CD4-positive, alpha-beta memory T cell (primary cell): ENCODE measurements at regions not wholly inside any gene's neighbourhood (a gene's known extent, or its start where the extent isn't known, plus 50 kb on each side); places are given as distances from the start of the nearest gene placed in this dataset.

ENCODE experiments used
- CTCF ChIA-PET: fragments of 350-600 bp; sonication (Branson Sonifier 250); formaldehyde crosslinking; loops from one replicate; lab custom pipeline; 2021; ENCODE audit warnings: inconsistent platforms; ENCODE audit not compliant: partially characterized antibody; lab: Charles Lee
- POLR2A ChIA-PET: fragments of 350-600 bp; sonication (Branson Sonifier 250); formaldehyde crosslinking; loops from one replicate; lab custom pipeline; 2021; ENCODE audit not compliant: partially characterized antibody; lab: Charles Lee
- DNase-seq, 5 donors: peaks; one replicate each; pipeline versions ENCODE4 v3.0.0 to v3.0.0-alpha.2; 2020 to 2022; ENCODE audit warnings: mixed read lengths in 1 of 5
- H3K27ac ChIP-seq: one replicate; pipeline ENCODE4 v1.7.0; 2013; ENCODE audit warnings: low read depth, low read length
- H3K27me3 ChIP-seq: 2 replicates; pipeline ENCODE4 v1.7.0; 2013; ENCODE audit warnings: mild to moderate bottlenecking, low read length, moderate library complexity; ENCODE audit not compliant: insufficient read depth
- H3K36me3 ChIP-seq: 2 replicates; pipeline ENCODE4 v1.7.0; 2013; ENCODE audit warnings: mild to moderate bottlenecking, low read length, moderate library complexity; ENCODE audit not compliant: insufficient read depth
- H3K4me1 ChIP-seq: 2 replicates; pipeline ENCODE4 v1.7.0; 2013; ENCODE audit warnings: mild to moderate bottlenecking, low read length, moderate library complexity; ENCODE audit not compliant: insufficient read depth
- H3K4me3 ChIP-seq, 2 donors: one replicate each; pipeline ENCODE4 v1.7.0; 2013; ENCODE audit warnings: low read length in 2 of 2, mild to moderate bottlenecking in 1 of 2
- H3K9me3 ChIP-seq, 2 donors: one replicate each; pipeline ENCODE4 v1.7.0; 2013; ENCODE audit warnings: low read length in 2 of 2, control low read depth in 1 of 2; ENCODE audit not compliant: control insufficient read depth in 1 of 2
- H3K27ac Mint-ChIP-seq, 7 donors: one replicate each; pipeline ENCODE4 v1.8.0; 2020 to 2021; ENCODE audit warnings: mixed read lengths in 7 of 7, mild to moderate bottlenecking in 6 of 7, inconsistent platforms in 3 of 7, moderate library complexity in 3 of 7
- H3K27me3 Mint-ChIP-seq, 2 donors: one replicate each; pipeline ENCODE4 v1.8.0; 2020 to 2021; ENCODE audit warnings: mixed read lengths in 2 of 2
- H3K36me3 Mint-ChIP-seq, 2 donors: one replicate each; pipeline ENCODE4 v1.8.0; 2020 to 2021; ENCODE audit warnings: mixed read lengths in 2 of 2, inconsistent platforms in 1 of 2, mild to moderate bottlenecking in 1 of 2
- H3K4me1 Mint-ChIP-seq, 4 donors: one replicate each; pipeline ENCODE4 v1.8.0; 2020 to 2021; ENCODE audit warnings: mixed read lengths in 4 of 4, mild to moderate bottlenecking in 1 of 4
- H3K4me3 Mint-ChIP-seq, 8 donors: one replicate each; pipeline ENCODE4 v1.8.0; 2020 to 2021; ENCODE audit warnings: mixed read lengths in 8 of 8, mild to moderate bottlenecking in 7 of 8, moderate library complexity in 6 of 8, inconsistent platforms in 3 of 8
- H3K9me3 Mint-ChIP-seq, 8 donors: one replicate each; pipeline ENCODE4 v1.8.0; 2020 to 2021; ENCODE audit warnings: mixed read lengths in 8 of 8, mild to moderate bottlenecking in 5 of 8, inconsistent platforms in 3 of 8, moderate library complexity in 1 of 8
- intact Hi-C: fragments of 100-400 bp; cut with micrococcal nuclease; formaldehyde crosslinking; loops from one replicate; pipeline ENCODE4 v1.15.1; 2023

DNA sequence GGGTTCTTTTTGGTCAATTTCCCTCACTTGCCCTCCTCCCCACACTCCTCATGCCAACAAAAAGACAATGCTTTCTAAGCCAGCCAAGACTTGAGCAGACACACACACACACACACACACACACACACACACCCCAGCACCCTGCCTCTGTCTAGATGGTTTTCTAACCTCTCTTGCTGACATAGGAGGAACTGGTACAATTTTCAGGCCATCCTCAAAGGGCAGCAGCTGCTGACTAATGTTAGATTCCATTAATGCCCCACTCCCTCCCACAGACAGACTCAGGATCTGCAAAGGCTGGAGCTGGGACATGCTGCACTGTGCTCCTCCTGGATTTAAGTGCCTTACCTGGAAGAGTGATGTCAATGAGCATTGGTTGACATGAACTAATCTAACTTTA lies 438.4 kb downstream of the OCA2 start:
- intact Hi-C loops = loop anchor here (10.0 kb wide), 1 partner anchor 56 kb away; no protein-coding TSS in a partner anchor
- no peaks in the 10 kb centered on the region for H3K27me3 Mint-ChIP-seq
- no peak overlapping the region for H3K27ac Mint-ChIP-seq
- POLR2A ChIA-PET = no interaction called here
- Histone ChIP-seq H3K4me1 (no peaks in the 10 kb centered on the region), H3K9me3 (no peaks in the 10 kb centered on the region), H3K4me3 (no peak overlapping the region), H3K27ac (no peak overlapping the region), H3K27me3 (no peaks in the 10 kb centered on the region), H3K36me3 (no peaks in the 10 kb centered on the region)
- peaks cover 0 to 13% (median 0%) of the 10 kb centered on the region in 8 donors for H3K9me3 Mint-ChIP-seq
- no peak for DNase-seq
- H3K4me3 Mint-ChIP-seq = no peak overlapping the region
- no peaks in the 10 kb centered on the region for H3K4me1 Mint-ChIP-seq
- no peaks in the 10 kb centered on the region for H3K36me3 Mint-ChIP-seq
- CTCF ChIA-PET = no interaction called here

DNA sequence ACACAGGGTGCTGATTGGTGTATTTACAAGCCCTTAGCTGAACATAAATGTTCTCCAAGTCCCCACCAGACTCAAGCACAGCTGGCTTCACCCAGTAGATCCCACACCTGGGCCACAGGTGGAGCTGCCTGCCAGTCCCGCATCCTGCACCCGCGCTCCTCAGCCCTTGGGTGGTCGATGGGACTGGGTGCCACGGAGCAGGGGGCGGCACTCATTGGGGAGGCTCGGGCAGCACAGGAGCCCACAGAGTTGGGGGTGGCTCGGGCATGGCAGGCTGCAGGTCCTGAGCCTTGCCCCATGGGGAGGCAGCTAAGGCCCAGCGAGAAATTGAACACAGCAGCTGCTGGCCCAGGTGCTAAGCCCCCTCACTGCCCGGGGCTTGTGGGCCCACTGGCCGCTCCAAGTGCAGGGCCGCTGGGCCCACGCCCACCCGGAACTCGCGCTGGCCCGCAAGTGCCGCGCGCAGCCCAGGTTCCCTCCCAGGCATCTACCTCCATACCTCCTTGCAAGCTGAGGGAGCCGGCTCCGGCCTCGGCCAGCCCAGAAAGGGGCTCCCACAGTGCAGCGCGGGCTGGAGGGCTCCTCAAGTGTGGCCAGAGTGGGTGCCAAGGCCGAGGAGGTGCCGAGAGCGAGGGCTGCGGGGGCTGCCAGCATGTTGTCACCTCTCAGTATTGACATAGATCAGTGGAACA lies 442.7 kb downstream of the OCA2 start:
- DNase-seq = no peak
- H3K27me3 Mint-ChIP-seq = no peaks in the 10 kb centered on the region
- no peaks in the 10 kb centered on the region for H3K4me1 ChIP-seq
- H3K4me3 ChIP-seq = no peak overlapping the region
- no peaks in the 10 kb centered on the region for H3K27me3 ChIP-seq
- intact Hi-C loops = no loop called here
- CTCF ChIA-PET = no interaction called here
- no peaks in the 10 kb centered on the region for H3K9me3 ChIP-seq
- no peak overlapping the region for H3K4me3 Mint-ChIP-seq
- no peak overlapping the region for H3K27ac ChIP-seq
- H3K27ac Mint-ChIP-seq = no peak overlapping the region
- no peaks in the 10 kb centered on the region for H3K36me3 Mint-ChIP-seq
- H3K4me1 Mint-ChIP-seq = no peaks in the 10 kb centered on the region
- POLR2A ChIA-PET = no interaction called here
- H3K36me3 ChIP-seq = no peaks in the 10 kb centered on the region
- H3K9me3 Mint-ChIP-seq = peaks cover 0 to 13% (median 3%) of the 10 kb centered on the region in 8 donors

DNA sequence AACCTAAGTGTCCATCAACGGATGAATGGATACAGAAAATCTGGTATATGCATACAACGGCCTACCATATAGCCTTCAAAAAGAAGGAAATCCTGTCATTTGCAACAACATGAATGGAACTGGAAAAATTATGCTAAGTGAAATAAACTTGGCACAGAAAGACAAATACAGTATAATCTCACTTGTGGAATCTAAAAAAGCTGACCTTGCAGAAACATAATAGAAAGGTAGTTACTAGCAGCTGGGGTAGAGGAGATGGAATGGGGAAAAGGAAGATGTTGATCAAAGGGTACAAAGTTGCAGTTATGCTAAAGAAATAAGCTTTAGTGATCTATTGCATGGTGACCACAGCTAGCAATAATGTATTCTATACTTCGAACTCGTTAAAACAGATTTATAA lies 444.1 kb downstream of the OCA2 start:
- intact Hi-C loops = no loop called here
- no peak overlapping the region for H3K4me3 Mint-ChIP-seq
- Histone ChIP-seq H3K27ac (no peak overlapping the region), H3K4me1 (no peaks in the 10 kb centered on the region), H3K36me3 (no peaks in the 10 kb centered on the region), H3K9me3 (no peaks in the 10 kb centered on the region), H3K27me3 (no peaks in the 10 kb centered on the region), H3K4me3 (no peak overlapping the region)
- no peaks in the 10 kb centered on the region for H3K27me3 Mint-ChIP-seq
- no peak for DNase-seq
- no peaks in the 10 kb centered on the region for H3K36me3 Mint-ChIP-seq
- POLR2A ChIA-PET = no interaction called here
- H3K27ac Mint-ChIP-seq = no peak overlapping the region
- H3K4me1 Mint-ChIP-seq = no peaks in the 10 kb centered on the region
- CTCF ChIA-PET = no interaction called here
- peaks cover 0 to 11% (median 4%) of the 10 kb centered on the region in 8 donors for H3K9me3 Mint-ChIP-seq

DNA sequence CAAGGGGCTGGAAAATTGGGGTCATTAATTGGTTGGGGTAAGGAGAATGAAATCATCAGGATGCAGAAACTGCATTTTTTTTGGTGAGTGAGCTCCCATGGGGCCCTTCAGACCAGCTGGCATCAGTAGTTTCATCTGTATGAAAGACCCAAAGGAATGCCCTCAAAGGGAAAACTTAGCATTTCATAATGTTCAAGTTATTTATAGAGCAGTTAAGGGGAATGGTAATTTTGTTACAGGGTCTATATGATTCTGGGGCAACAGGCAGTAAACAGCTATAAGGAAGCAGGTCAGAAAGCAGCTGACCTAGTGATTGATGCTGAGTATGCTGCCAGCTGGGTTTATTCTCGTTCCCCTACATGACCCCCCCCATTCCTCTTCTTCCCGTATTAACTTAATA lies 448.9 kb downstream of the OCA2 start:
- CTCF ChIA-PET = no interaction called here
- Histone ChIP-seq H3K27me3 (no peaks in the 10 kb centered on the region), H3K4me3 (no peak overlapping the region), H3K9me3 (no peaks in the 10 kb centered on the region), H3K4me1 (no peaks in the 10 kb centered on the region), H3K27ac (no peak overlapping the region), H3K36me3 (no peaks in the 10 kb centered on the region)
- H3K36me3 Mint-ChIP-seq = no peaks in the 10 kb centered on the region
- no peaks in the 10 kb centered on the region for H3K27me3 Mint-ChIP-seq
- H3K4me3 Mint-ChIP-seq = no peak overlapping the region
- POLR2A ChIA-PET = no interaction called here
- intact Hi-C loops = no loop called here
- no peak overlapping the region for H3K27ac Mint-ChIP-seq
- no peaks in the 10 kb centered on the region for H3K4me1 Mint-ChIP-seq
- peaks cover 0 to 6% (median 3%) of the 10 kb centered on the region in 8 donors for H3K9me3 Mint-ChIP-seq
- DNase-seq = no peak

DNA sequence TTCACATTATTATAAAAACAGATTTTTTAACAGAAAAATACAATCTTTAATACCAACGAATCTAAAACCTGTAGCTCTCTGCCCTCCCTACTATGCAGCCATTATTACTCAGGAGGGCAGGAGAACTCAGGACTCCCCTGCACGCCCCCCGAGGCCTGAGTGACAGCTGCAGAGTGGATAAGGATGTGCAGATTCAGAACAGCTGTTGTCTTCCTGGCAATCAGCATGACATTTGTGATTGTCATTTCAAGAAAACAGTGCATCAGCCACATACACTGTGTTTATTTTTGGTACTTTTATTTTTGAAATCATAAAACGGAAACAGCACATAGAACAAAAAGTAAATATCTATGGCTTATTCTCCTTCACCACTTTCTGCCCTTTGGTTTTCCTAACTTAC lies 450.8 kb downstream of the OCA2 start:
- no peak for DNase-seq
- Mint-ChIP-seq H3K27me3 (no peaks in the 10 kb centered on the region), H3K36me3 (no peaks in the 10 kb centered on the region), H3K9me3 (peaks cover 3 to 10% (median 5%) of the 10 kb centered on the region in 8 donors), H3K4me1 (no peaks in the 10 kb centered on the region), H3K4me3 (no peak overlapping the region), H3K27ac (no peak overlapping the region)
- Histone ChIP-seq H3K27me3 (no peaks in the 10 kb centered on the region), H3K4me1 (no peaks in the 10 kb centered on the region), H3K27ac (no peak overlapping the region), H3K4me3 (no peak overlapping the region), H3K9me3 (no peaks in the 10 kb centered on the region), H3K36me3 (no peaks in the 10 kb centered on the region)
- ChIA-PET CTCF (no interaction called here), POLR2A (no interaction called here)
- intact Hi-C loops = no loop called here

DNA sequence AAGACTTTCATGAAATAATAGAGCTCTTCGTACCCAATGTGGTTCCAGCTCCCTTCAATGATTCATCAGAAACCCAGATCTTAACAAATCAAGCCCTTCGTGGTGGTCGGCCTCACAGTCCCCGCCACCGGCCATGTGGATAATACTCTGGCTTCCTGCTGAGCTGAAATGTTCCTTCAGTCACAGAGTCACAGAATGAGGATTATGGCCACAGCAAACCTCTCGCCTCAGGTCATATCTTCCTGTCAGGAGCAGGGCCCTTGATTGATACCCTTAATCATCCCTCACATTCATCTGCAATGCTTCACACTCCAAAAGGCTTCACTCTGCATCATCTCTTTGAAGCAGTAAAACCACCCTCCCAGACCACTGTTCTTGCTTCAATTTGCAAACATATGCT lies 452.6 kb downstream of the OCA2 start:
- H3K4me1 ChIP-seq = no peaks in the 10 kb centered on the region
- H3K27ac Mint-ChIP-seq = no peak overlapping the region
- no peaks in the 10 kb centered on the region for H3K9me3 ChIP-seq
- H3K36me3 ChIP-seq = no peaks in the 10 kb centered on the region
- ChIA-PET CTCF (no interaction called here), POLR2A (no interaction called here)
- intact Hi-C loops = no loop called here
- H3K9me3 Mint-ChIP-seq = peaks cover 3 to 26% (median 12%) of the 10 kb centered on the region in 8 donors
- H3K27ac ChIP-seq = no peak overlapping the region
- no peaks in the 10 kb centered on the region for H3K27me3 Mint-ChIP-seq
- no peaks in the 10 kb centered on the region for H3K36me3 Mint-ChIP-seq
- H3K4me1 Mint-ChIP-seq = no peaks in the 10 kb centered on the region
- no peak for DNase-seq
- H3K27me3 ChIP-seq = no peaks in the 10 kb centered on the region
- H3K4me3 Mint-ChIP-seq = no peak overlapping the region
- H3K4me3 ChIP-seq = no peak overlapping the region

DNA sequence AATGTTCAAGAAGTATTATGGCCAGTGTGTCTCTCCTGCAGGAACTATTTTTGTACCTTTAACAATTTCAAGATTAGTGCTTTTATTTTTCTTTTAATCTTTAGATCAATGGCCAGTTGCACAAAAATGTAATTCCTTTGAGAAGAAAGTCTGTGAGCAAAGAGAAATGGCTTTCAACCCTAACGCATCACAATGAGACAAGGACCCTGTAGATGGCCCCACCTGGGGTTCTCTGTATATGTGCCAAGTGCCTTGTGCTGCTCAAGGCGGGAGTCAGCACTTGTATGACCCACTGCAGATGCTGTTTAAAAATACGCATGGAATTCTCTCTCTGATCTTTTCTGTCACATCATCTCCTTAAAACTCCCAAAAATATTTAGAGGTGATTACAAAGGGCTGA lies 453.4 kb downstream of the OCA2 start:
- ChIA-PET POLR2A (no interaction called here), CTCF (no interaction called here)
- no peak overlapping the region for H3K4me3 Mint-ChIP-seq
- Histone ChIP-seq H3K4me1 (no peaks in the 10 kb centered on the region), H3K27me3 (no peaks in the 10 kb centered on the region), H3K36me3 (no peaks in the 10 kb centered on the region), H3K9me3 (no peaks in the 10 kb centered on the region), H3K27ac (no peak overlapping the region), H3K4me3 (no peak overlapping the region)
- peaks cover 3 to 32% (median 14%) of the 10 kb centered on the region in 8 donors for H3K9me3 Mint-ChIP-seq
- H3K27me3 Mint-ChIP-seq = no peaks in the 10 kb centered on the region
- no peak for DNase-seq
- intact Hi-C loops = no loop called here
- no peak overlapping the region for H3K27ac Mint-ChIP-seq
- no peaks in the 10 kb centered on the region for H3K36me3 Mint-ChIP-seq
- no peaks in the 10 kb centered on the region for H3K4me1 Mint-ChIP-seq
